ENCODE measurements at regions not wholly inside any gene's neighbourhood (a gene's known extent, or its start where the extent isn't known, plus 50 kb on each side); places are given as distances from the start of the nearest gene placed in this dataset.
"Not testable (repeated sequence)": the region's sequence is repeated elsewhere in the genome, so short reads cannot be mapped to it uniquely, and the experiment has no call there.

DNA sequence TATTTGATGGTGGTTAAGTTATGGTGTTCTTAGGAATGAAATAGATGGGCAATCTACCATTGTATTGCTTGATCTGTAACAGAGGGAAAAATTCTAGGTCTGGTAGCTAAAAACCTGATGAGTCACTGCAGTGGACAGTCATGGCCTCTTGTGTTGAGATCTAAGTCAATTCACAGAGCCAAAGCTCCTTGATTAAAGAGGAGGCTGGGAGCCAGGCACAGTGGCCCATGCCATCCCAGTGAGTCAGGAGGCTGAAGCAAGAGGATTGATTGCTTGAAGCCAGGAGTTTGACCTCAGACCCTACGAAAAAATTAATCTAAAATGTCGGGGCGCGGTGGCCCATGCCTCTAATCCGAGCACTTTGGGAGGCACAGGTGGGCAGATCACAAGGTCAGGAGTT is 67.1 kb upstream of the KPNA3 start:
- H3K27me3 Mint-ChIP-seq: no peaks in the 10 kb centered on the region
- DNase-seq (no peak), ATAC-seq (no peak)
- no peaks in the 10 kb centered on the region for H3K4me1 Mint-ChIP-seq
- no peak overlapping the region for H3K4me3 Mint-ChIP-seq
- no peak overlapping the region for H3K27ac Mint-ChIP-seq
- peaks cover 0 to 13% of the 10 kb centered on the region in 2 donors for H3K9me3 Mint-ChIP-seq

DNA sequence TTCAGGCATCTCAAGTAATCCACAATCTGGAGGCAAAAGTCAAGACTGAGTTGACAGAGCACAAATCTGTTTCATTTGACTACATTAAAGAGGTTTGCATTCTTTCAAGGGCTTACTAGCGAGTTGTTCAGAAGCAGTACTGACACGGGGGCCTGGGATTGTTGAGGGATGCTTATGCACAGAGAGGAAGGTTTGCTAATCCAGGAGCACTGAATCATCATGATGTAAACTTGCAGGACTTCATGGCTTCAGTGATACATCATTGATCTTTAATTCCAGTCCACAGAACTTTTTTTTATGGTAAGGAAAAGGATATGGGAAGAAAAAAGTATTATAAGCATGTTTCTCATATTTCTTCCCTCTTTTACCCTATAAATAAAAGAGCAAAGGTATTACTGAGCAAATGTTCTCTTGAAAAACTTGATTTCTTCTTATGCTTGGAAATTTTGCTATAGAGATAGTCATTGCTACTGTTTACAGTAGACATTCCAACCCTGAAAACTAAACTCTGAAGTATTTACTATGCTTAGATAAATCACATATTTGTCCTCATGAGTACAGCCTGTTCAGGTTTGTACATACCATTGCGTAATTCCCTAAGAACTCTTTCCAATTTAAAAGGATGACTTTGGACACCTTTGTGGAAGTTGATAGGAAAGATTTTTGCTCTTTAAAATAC is 65.8 kb upstream of the KPNA3 start:
- Mint-ChIP-seq H3K27me3 (no peaks in the 10 kb centered on the region), H3K9me3 (peaks cover 11 to 13% of the 10 kb centered on the region in 2 donors), H3K4me1 (no peaks in the 10 kb centered on the region), H3K27ac (no peak overlapping the region), H3K4me3 (no peak overlapping the region)
- DNase-seq (no peak), ATAC-seq (no peak)

DNA sequence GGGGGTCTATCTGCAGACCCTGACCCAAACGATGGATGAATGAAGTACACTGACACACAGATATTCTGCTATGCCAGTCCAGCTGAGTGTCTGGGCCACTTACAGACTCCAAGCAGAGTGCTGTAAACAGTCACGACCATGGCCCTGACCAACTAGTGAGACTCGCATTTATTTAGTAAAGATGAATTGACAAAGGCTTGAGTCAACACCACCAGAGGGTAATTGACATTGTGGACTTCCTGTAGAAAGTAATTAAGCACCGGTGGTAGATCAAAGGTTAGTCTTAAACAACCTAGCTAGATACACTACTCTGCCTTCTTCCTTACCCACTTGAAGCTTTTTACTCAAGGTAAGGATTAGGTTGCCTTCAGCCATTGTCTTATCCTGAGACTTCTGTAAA is 63.4 kb upstream of the KPNA3 start:
- Mint-ChIP-seq H3K27me3 (no peaks in the 10 kb centered on the region), H3K4me3 (no peak overlapping the region), H3K27ac (no peak overlapping the region), H3K4me1 (no peaks in the 10 kb centered on the region), H3K9me3 (peaks cover 13% of the 10 kb centered on the region in 2 donors)
- DNase-seq (no peak), ATAC-seq (no peak)

DNA sequence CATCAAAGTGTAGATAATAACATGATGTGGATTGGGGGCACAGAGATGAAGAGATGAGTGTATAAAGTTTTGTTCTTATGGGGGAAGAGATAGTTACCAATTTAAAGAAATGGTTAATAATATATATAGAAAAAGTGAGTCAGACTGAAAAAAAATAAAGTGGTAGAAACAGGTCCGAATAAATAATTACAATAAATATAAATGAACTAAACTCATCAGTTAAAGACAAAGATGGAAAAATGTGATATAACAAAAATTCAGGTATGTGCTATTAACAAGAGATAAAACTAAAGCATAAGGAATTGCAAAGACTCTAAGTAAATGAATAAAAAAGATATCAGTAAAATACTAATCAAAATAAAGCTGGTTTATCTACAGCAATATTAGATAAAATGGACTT is 61.1 kb upstream of the KPNA3 start:
- Mint-ChIP-seq H3K4me1 (no peaks in the 10 kb centered on the region), H3K4me3 (no peak overlapping the region), H3K9me3 (peaks cover 13% of the 10 kb centered on the region in 2 donors), H3K27ac (no peak overlapping the region), H3K27me3 (no peaks in the 10 kb centered on the region)
- no peak for ATAC-seq
- DNase-seq: no peak

DNA sequence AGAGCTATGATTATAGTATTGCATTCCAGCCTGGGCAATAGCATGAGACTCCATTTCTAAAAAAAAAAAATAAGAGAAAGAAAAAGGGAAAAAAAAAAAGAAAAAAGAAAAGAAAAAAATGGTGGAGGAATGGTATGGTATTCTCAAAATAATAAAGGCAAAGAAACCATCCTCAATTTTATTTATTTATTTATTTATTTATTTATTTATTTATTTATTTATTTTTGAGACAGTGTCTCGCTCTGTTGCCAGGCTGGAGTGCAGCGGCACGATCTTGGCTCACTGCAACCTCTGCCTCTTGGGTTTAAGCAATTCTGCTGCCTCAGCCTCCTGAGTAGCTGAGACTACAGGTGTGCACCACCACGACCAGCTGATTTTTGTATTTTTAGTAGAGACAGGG is 60.0 kb upstream of the KPNA3 start:
- H3K4me3 Mint-ChIP-seq, ATAC-seq, H3K4me1 Mint-ChIP-seq, H3K27ac Mint-ChIP-seq, H3K27me3 Mint-ChIP-seq, DNase-seq: not testable (repeated sequence)
- peaks cover 13% of the 10 kb centered on the region in 2 donors for H3K9me3 Mint-ChIP-seq

DNA sequence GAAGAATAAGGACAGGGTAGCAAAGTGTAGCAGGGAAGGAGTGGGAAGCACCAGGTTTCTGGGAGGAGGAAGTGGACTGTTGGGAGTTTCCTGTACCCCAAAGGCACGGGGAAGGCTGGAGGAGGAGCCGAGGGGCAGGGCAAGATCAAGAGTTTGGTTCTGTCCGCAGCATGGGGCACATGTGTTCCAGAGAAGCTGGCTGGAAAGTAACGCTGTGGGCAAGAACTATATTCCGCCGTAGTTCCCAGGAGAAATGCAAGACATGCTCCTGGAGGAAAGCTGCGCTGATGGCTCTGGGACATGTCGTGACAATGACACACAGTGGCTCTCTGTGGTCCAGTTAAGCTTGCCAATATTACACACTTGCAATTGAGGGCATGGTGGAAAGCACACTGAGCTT is 51.7 kb upstream of the KPNA3 start:
- Mint-ChIP-seq H3K27ac (peak overlapping the region in 1 of 2 donors; percentile 3), H3K27me3 (no peaks in the 10 kb centered on the region), H3K9me3 (no peaks in the 10 kb centered on the region), H3K4me3 (no peak overlapping the region), H3K4me1 (peaks cover 10% of the 10 kb centered on the region)
- ATAC-seq (no peak), DNase-seq (no peak)

Data from stimulated activated naive CD8-positive, alpha-beta T cell treated with anti-CD3 and anti-CD28 coated beads, Interleukin-15, amount 100 ng/mL, for 72 hours (primary cell).